HG03175 (cell line): ENCODE measurements at regions not wholly inside any gene's neighbourhood (a gene's known extent, or its start where the extent isn't known, plus 50 kb on each side); places are given as distances from the start of the nearest gene placed in this dataset.

Source experiments
- ATAC-seq: cut with Tn5 transposase; IDR thresholded peaks from one replicate; pipeline ENCODE4 v1.9.1; 2021; ENCODE audit warnings: mild to moderate bottlenecking, moderate library complexity; ENCODE audit not compliant: unreplicated experiment

DNA sequence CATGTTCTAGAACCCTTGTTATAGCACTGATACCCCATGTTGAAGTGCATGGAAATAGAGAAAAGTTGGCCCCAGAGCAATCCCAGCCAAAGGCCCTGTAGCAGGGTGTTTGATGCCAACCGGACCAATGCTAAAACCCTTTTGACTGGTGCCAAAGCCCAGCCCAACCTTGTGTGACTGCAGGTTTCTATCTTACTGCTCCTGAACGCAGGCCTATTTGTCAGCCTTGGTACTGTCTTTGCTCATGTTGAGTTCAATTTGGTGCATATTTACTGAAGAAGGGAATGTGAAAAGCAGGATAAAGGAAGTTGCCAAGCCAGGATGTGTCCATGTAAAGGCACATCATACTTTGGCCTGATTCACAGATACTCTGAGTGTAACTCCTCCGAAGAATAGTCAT lies 51.7 kb upstream of the NFASC start:
- no peak for ATAC-seq

DNA sequence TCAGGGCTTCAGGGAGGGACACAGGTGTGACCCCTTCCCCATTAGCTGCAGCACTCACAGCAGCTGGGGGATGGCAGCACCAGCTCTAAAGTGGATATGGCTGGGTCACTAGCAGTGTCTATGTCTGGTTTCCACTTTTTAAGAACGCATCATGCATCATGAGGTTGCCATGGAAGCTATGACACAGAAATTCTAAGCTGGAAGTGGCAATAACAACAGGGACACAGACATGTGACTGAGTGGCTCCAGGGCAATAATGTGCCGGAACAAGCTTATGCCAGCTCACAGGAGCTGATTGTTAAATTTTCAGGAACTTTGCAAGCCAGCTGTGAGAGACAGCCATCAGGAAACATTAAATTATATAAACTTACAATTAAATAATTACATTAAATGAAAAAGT lies 51.2 kb upstream of the NFASC start:
- no peak for ATAC-seq
